Endodermal cell (in vitro differentiated cells): ENCODE measurements at regions not wholly inside any gene's neighbourhood (a gene's known extent, or its start where the extent isn't known, plus 50 kb on each side); places are given as distances from the start of the nearest gene placed in this dataset.
"Not testable (repeated sequence)": the region's sequence is repeated elsewhere in the genome, so short reads cannot be mapped to it uniquely, and the experiment has no call there.

Source experiments
- DNase-seq: peaks from one replicate; pipeline ENCODE4 v3.0.0-alpha.2; 2017
- H3K27ac ChIP-seq: 2 replicates; pipeline ENCODE4 v1.5.1; 2013; ENCODE audit warnings: mild to moderate bottlenecking, low read depth, low read length, moderate library complexity
- H3K27me3 ChIP-seq: 2 replicates; pipeline ENCODE4 v1.6.1; 2013; ENCODE audit warnings: mild to moderate bottlenecking, low read length, moderate library complexity; ENCODE audit not compliant: insufficient read depth, control insufficient read depth, poor library complexity, severe bottlenecking
- H3K36me3 ChIP-seq: 2 replicates; pipeline ENCODE4 v1.7.0; 2013; ENCODE audit warnings: mild to moderate bottlenecking, low read length, moderate library complexity; ENCODE audit not compliant: control insufficient read depth, insufficient read depth
- H3K4me1 ChIP-seq: one replicate; pipeline ENCODE4 v1.7.0; 2013; ENCODE audit warnings: low read length; ENCODE audit not compliant: control insufficient read depth, insufficient read depth
- H3K4me3 ChIP-seq: 2 replicates; pipeline ENCODE4 v1.5.1; 2013; ENCODE audit warnings: mild to moderate bottlenecking, low read length, moderate library complexity
- H3K9ac ChIP-seq: 2 replicates; pipeline ENCODE4 v1.6.1; 2013; ENCODE audit warnings: mild to moderate bottlenecking, low read length, moderate library complexity; ENCODE audit not compliant: poor library complexity, severe bottlenecking; ENCODE audit errors: extremely low read depth
- H3K9me3 ChIP-seq: 2 replicates; pipeline ENCODE4 v1.6.1; 2013; ENCODE audit warnings: mild to moderate bottlenecking, low read length, moderate library complexity; ENCODE audit not compliant: control insufficient read depth
- H3K27ac Mint-ChIP-seq: 2 replicates; pipeline ENCODE4 v1.8.0; 2020; ENCODE audit warnings: mixed read lengths
- H3K27me3 Mint-ChIP-seq: 2 replicates; pipeline ENCODE4 v1.8.0; 2021; ENCODE audit warnings: mild to moderate bottlenecking, mixed read lengths; ENCODE audit not compliant: insufficient read depth
- H3K36me3 Mint-ChIP-seq: 2 replicates; pipeline ENCODE4 v1.8.0; 2020; ENCODE audit warnings: low read depth, mixed read lengths
- H3K4me1 Mint-ChIP-seq: 2 replicates; pipeline ENCODE4 v1.8.0; 2020; ENCODE audit warnings: mixed read lengths
- H3K4me3 Mint-ChIP-seq: 2 replicates; pipeline ENCODE4 v1.8.0; 2020; ENCODE audit warnings: mild to moderate bottlenecking, moderate library complexity, mixed read lengths
- H3K9me3 Mint-ChIP-seq: 2 replicates; pipeline ENCODE4 v1.8.0; 2020; ENCODE audit warnings: mild to moderate bottlenecking, mixed read lengths
- CTCF ChIP-seq: fragments of 200-600 bp; sonication (generic); conservative IDR thresholded peaks from 2 replicates; pipeline ENCODE4 v1.5.0; 2021; ENCODE audit warnings: antibody characterized with exemption, mild to moderate bottlenecking
- WGBS, 2 experiments: methylation state at CpG; one replicate each; pipeline versions ENCODE4 v1.1.5 to v1.1.7; 2013; ENCODE audit warnings: missing lambda C conversion rate in 2 of 2, mixed read lengths in 1 of 2; ENCODE audit not compliant: insufficient coverage in 1 of 2, insufficient read length in 1 of 2; 5-methylcytosine and 5-hydroxymethylcytosine counted together

GRCh38 chrX:108914791-108915190 is 178.4 kb upstream of the IRS4 start:
- Mint-ChIP-seq H3K36me3 (no peaks in the 10 kb centered on the region), H3K27ac (no peak overlapping the region), H3K4me1 (no peaks in the 10 kb centered on the region), H3K27me3 (no peaks in the 10 kb centered on the region), H3K4me3 (no peak overlapping the region), H3K9me3 (peaks cover 25% of the 10 kb centered on the region)
- Histone ChIP-seq H3K27me3 (no peaks in the 10 kb centered on the region), H3K36me3 (no peaks in the 10 kb centered on the region), H3K4me1 (no peaks in the 10 kb centered on the region), H3K9ac (no peak overlapping the region), H3K9me3 (no peaks in the 10 kb centered on the region), H3K4me3 (no peak overlapping the region), H3K27ac (no peak overlapping the region)
- TF ChIP-seq CTCF: no peak
- DNase-seq: no peak

GRCh38 chrX:108903831-108904230 is 167.5 kb upstream of the IRS4 start:
- H3K9me3 Mint-ChIP-seq, H3K27ac Mint-ChIP-seq, H3K4me3 Mint-ChIP-seq: not testable (repeated sequence)

GRCh38 chrX:108900333-108900732 is 164.0 kb upstream of the IRS4 start:
- H3K27ac Mint-ChIP-seq: no peak overlapping the region
- DNase-seq: no peak
- H3K9me3 ChIP-seq: no peaks in the 10 kb centered on the region
- H3K27me3 Mint-ChIP-seq: no peaks in the 10 kb centered on the region
- no peak overlapping the region for H3K4me3 ChIP-seq
- H3K27me3 ChIP-seq: no peaks in the 10 kb centered on the region
- H3K36me3 Mint-ChIP-seq: no peaks in the 10 kb centered on the region
- no CpG with 5 or more reads among the region's 1 CpG for WGBS, 2 experiments
- H3K36me3 ChIP-seq: no peaks in the 10 kb centered on the region
- no peak overlapping the region for H3K4me3 Mint-ChIP-seq
- no peaks in the 10 kb centered on the region for H3K4me1 ChIP-seq
- H3K9ac ChIP-seq: no peak overlapping the region
- peaks cover 24% of the 10 kb centered on the region for H3K9me3 Mint-ChIP-seq
- TF ChIP-seq CTCF: no peak
- no peaks in the 10 kb centered on the region for H3K4me1 Mint-ChIP-seq
- H3K27ac ChIP-seq: no peak overlapping the region

More at GRCh38 chrX:108903831-108904230, 167.5 kb upstream of the IRS4 start:
- H3K4me3 ChIP-seq, H3K36me3 ChIP-seq, H3K9ac ChIP-seq, H3K27me3 ChIP-seq, H3K9me3 ChIP-seq, H3K36me3 Mint-ChIP-seq, DNase-seq, H3K4me1 ChIP-seq, H3K4me1 Mint-ChIP-seq, H3K27me3 Mint-ChIP-seq, H3K27ac ChIP-seq: not testable (repeated sequence)
- WGBS, 2 experiments: 91 to 93% methylated on average over 3 to 5 of the region's 5 CpGs

GRCh38 chrX:108896349-108896748 is 160.0 kb upstream of the IRS4 start:
- not testable (repeated sequence) for H3K4me1 Mint-ChIP-seq, H3K4me1 ChIP-seq, H3K27me3 Mint-ChIP-seq

More at GRCh38 chrX:108896349-108896748, 160.0 kb upstream of the IRS4 start:
- H3K27ac ChIP-seq, H3K36me3 Mint-ChIP-seq, H3K27me3 ChIP-seq, H3K9ac ChIP-seq, H3K9me3 ChIP-seq, H3K36me3 ChIP-seq, H3K4me3 ChIP-seq, H3K4me3 Mint-ChIP-seq, H3K27ac Mint-ChIP-seq, DNase-seq: not testable (repeated sequence)
- H3K9me3 Mint-ChIP-seq: peaks cover 35% of the 10 kb centered on the region
